Smooth muscle cell (in vitro differentiated cells): ENCODE measurements at regions not wholly inside any gene's neighbourhood (a gene's known extent, or its start where the extent isn't known, plus 50 kb on each side); places are given as distances from the start of the nearest gene placed in this dataset.

Experiments used
- DNase-seq: peaks from one replicate; lab custom pipeline; 2025; ENCODE audit not compliant: unreplicated experiment; lab: John Stamatoyannopoulos, UW
- H2AFZ ChIP-seq: fragments of 200-600 bp; sonication (generic); 2 replicates; pipeline ENCODE4 v1.6.0; 2016; ENCODE audit warnings: antibody characterized with exemption, low read depth, mild to moderate bottlenecking
- H3F3A ChIP-seq: fragments of 200-600 bp; sonication (generic); 2 replicates; pipeline ENCODE4 v1.6.0; 2017; ENCODE audit warnings: antibody characterized with exemption, low read depth
- H3K27ac ChIP-seq: fragments of 200-600 bp; sonication (generic); 2 replicates; pipeline ENCODE4 v1.5.1; 2016; ENCODE audit warnings: low read depth, mild to moderate bottlenecking
- H3K27me3 ChIP-seq: fragments of 200-600 bp; sonication (generic); 2 replicates; pipeline ENCODE4 v1.6.1; 2016; ENCODE audit warnings: low read depth, mild to moderate bottlenecking
- H3K36me3 ChIP-seq: fragments of 200-600 bp; sonication (generic); 2 replicates; pipeline ENCODE4 v1.5.1; 2016; ENCODE audit warnings: low read depth
- H3K4me1 ChIP-seq: fragments of 200-600 bp; sonication (generic); 2 replicates; pipeline ENCODE4 v1.5.1; 2016; ENCODE audit warnings: low read depth
- H3K4me2 ChIP-seq: fragments of 200-600 bp; sonication (generic); 2 replicates; pipeline ENCODE4 v1.6.0; 2016; ENCODE audit warnings: mild to moderate bottlenecking
- H3K4me3 ChIP-seq: fragments of 200-600 bp; sonication (generic); 2 replicates; pipeline ENCODE4 v1.5.1; 2016; ENCODE audit warnings: mild to moderate bottlenecking
- H3K79me2 ChIP-seq: fragments of 200-600 bp; sonication (generic); 2 replicates; pipeline ENCODE4 v1.6.0; 2016; ENCODE audit warnings: low read depth, mild to moderate bottlenecking
- H3K9ac ChIP-seq: fragments of 200-600 bp; sonication (generic); 2 replicates; pipeline ENCODE4 v1.6.0; 2016; ENCODE audit warnings: low read depth
- H3K9me3 ChIP-seq: fragments of 200-600 bp; sonication (generic); replicated peaks from 2 replicates; pipeline ENCODE4 v1.5.1; 2016; ENCODE audit warnings: low read depth
- H4K20me1 ChIP-seq: fragments of 200-600 bp; sonication (generic); 2 replicates; pipeline ENCODE4 v1.6.0; 2016; ENCODE audit warnings: low read depth
- CTCF ChIP-seq: fragments of 200-600 bp; sonication (generic); IDR thresholded peaks from 2 replicates; pipeline ENCODE4 v1.5.1; 2017; ENCODE audit warnings: borderline replicate concordance, mild to moderate bottlenecking, antibody characterized with exemption; ENCODE audit not compliant: insufficient read depth, poor library complexity, severe bottlenecking
- WGBS: methylation state at CpG from one replicate; pipeline ENCODE4 v1.1.7; 2016; ENCODE audit warnings: low lambda C conversion rate; 5-methylcytosine and 5-hydroxymethylcytosine counted together

GRCh38 chr13:84418041-84418440, 535.8 kb upstream of the SLITRK1 start:
- Histone ChIP-seq H3K79me2 (no peaks in the 10 kb centered on the region), H3K9ac (no peak overlapping the region), H3K36me3 (no peaks in the 10 kb centered on the region), H3F3A (no peaks in the 10 kb centered on the region), H3K27me3 (no peaks in the 10 kb centered on the region), H3K27ac (no peak overlapping the region), H2AFZ (no peak overlapping the region), H4K20me1 (no peaks in the 10 kb centered on the region), H3K4me3 (no peak overlapping the region), H3K4me2 (no peak overlapping the region), H3K4me1 (no peaks in the 10 kb centered on the region), H3K9me3 (no peaks in the 10 kb centered on the region)
- DNase-seq, result no peak
- no peak for TF ChIP-seq CTCF
- WGBS, result 58% methylated on average over 3 of the region's 3 CpGs

- no peak for DNase-seq
- Histone ChIP-seq H3K9ac (no peak overlapping the region), H3K4me3 (no peak overlapping the region), H2AFZ (no peak overlapping the region), H3K79me2 (no peaks in the 10 kb centered on the region), H3K9me3 (no peaks in the 10 kb centered on the region), H4K20me1 (no peaks in the 10 kb centered on the region), H3K4me1 (no peaks in the 10 kb centered on the region), H3F3A (no peaks in the 10 kb centered on the region), H3K4me2 (no peak overlapping the region), H3K27me3 (no peaks in the 10 kb centered on the region), H3K36me3 (no peaks in the 10 kb centered on the region), H3K27ac (no peak overlapping the region)
- WGBS, result 82% methylated on average over 1 of the region's 1 CpG
- TF ChIP-seq CTCF, result no peak
These were observed 535.1 kb upstream of the SLITRK1 start for GRCh38 chr13:84417416-84417815.

- H3K4me1 ChIP-seq, result no peaks in the 10 kb centered on the region
- H3K79me2 ChIP-seq, result no peaks in the 10 kb centered on the region
- H3F3A ChIP-seq, result no peaks in the 10 kb centered on the region
- no peaks in the 10 kb centered on the region for H3K9me3 ChIP-seq
- H3K27me3 ChIP-seq, result no peaks in the 10 kb centered on the region
- no peak for DNase-seq
- no peaks in the 10 kb centered on the region for H4K20me1 ChIP-seq
- no peak overlapping the region for H3K9ac ChIP-seq
- WGBS, result 79% methylated on average over 2 of the region's 2 CpGs
- H3K4me3 ChIP-seq, result no peak overlapping the region
- no peaks in the 10 kb centered on the region for H3K36me3 ChIP-seq
- H2AFZ ChIP-seq, result no peak overlapping the region
- TF ChIP-seq CTCF, result no peak
- no peak overlapping the region for H3K27ac ChIP-seq
- no peak overlapping the region for H3K4me2 ChIP-seq
These were observed 530.7 kb upstream of the SLITRK1 start for GRCh38 chr13:84413016-84413415.

- no peak overlapping the region for H3K4me2 ChIP-seq
- no peak for TF ChIP-seq CTCF
- DNase-seq, result no peak
These were observed 523.0 kb upstream of the SLITRK1 start for GRCh38 chr13:84405286-84405685.

More at GRCh38 chr13:84405286-84405685, 523.0 kb upstream of the SLITRK1 start:
- Histone ChIP-seq H2AFZ (no peak overlapping the region), H3K79me2 (no peaks in the 10 kb centered on the region), H3F3A (no peaks in the 10 kb centered on the region), H4K20me1 (no peaks in the 10 kb centered on the region), H3K27ac (no peak overlapping the region), H3K36me3 (no peaks in the 10 kb centered on the region), H3K9me3 (no peaks in the 10 kb centered on the region), H3K4me1 (no peaks in the 10 kb centered on the region), H3K27me3 (no peaks in the 10 kb centered on the region), H3K4me3 (no peak overlapping the region), H3K9ac (no peak overlapping the region)
- WGBS, result 85% methylated on average over 1 of the region's 1 CpG
